ENCODE measurements at regions not wholly inside any gene's neighbourhood (a gene's known extent, or its start where the extent isn't known, plus 50 kb on each side); places are given as distances from the start of the nearest gene placed in this dataset.
"Not testable (repeated sequence)": the region's sequence is repeated elsewhere in the genome, so short reads cannot be mapped to it uniquely, and the experiment has no call there.

GRCh38 chr1:146297781-146298574, 69.2 kb upstream of the NOTCH2NLA start:
- not testable (repeated sequence) for DNase-seq (ENCODE audit: low spot score); H3K4me1 ChIP-seq (ENCODE audit: insufficient read depth); H3K27me3 ChIP-seq; H3K4me3 ChIP-seq; H3K4me2 ChIP-seq; H3K36me3 ChIP-seq (replicated peaks; ENCODE audit: insufficient read depth, low read depth); H3K9me2 ChIP-seq (replicated peaks; ENCODE audit: insufficient read depth); H3K27ac ChIP-seq; H4K20me1 ChIP-seq (ENCODE audit: insufficient read depth, poor library complexity, severe bottlenecking); H2AFZ ChIP-seq; H3K9me3 ChIP-seq (ENCODE audit: low read depth); H3K79me2 ChIP-seq
- no CpG with 5 or more reads among the region's 68 CpGs for WGBS (ENCODE audit: low lambda C conversion rate, missing lambda C conversion rate)

- H3K9me3 ChIP-seq (ENCODE audit: low read depth); H3K9me2 ChIP-seq (replicated peaks; ENCODE audit: insufficient read depth); H3K4me1 ChIP-seq (ENCODE audit: insufficient read depth); H3K27ac ChIP-seq; H2AFZ ChIP-seq; H3K27me3 ChIP-seq; H3K4me2 ChIP-seq; H4K20me1 ChIP-seq (ENCODE audit: insufficient read depth, poor library complexity, severe bottlenecking); H3K79me2 ChIP-seq; DNase-seq (ENCODE audit: low spot score); H3K4me3 ChIP-seq; H3K36me3 ChIP-seq (replicated peaks; ENCODE audit: insufficient read depth, low read depth): not testable (repeated sequence)
- no CpG with 5 or more reads among the region's 9 CpGs for WGBS (ENCODE audit: low lambda C conversion rate, missing lambda C conversion rate)
Observed at GRCh38 chr1:146292940-146293936, 64.4 kb upstream of the NOTCH2NLA start.

- H3K27ac ChIP-seq; H3K4me1 ChIP-seq (ENCODE audit: insufficient read depth); H4K20me1 ChIP-seq (ENCODE audit: insufficient read depth, poor library complexity, severe bottlenecking); DNase-seq (ENCODE audit: low spot score); H3K27me3 ChIP-seq; H2AFZ ChIP-seq; H3K36me3 ChIP-seq (replicated peaks; ENCODE audit: insufficient read depth, low read depth); H3K4me2 ChIP-seq; H3K79me2 ChIP-seq; H3K9me2 ChIP-seq (replicated peaks; ENCODE audit: insufficient read depth); H3K4me3 ChIP-seq; H3K9me3 ChIP-seq (ENCODE audit: low read depth): not testable (repeated sequence)
- no CpG with 5 or more reads among the region's 4 CpGs for WGBS (ENCODE audit: low lambda C conversion rate, missing lambda C conversion rate)
Observed at GRCh38 chr1:146292424-146292823, 63.6 kb upstream of the NOTCH2NLA start.

DNA sequence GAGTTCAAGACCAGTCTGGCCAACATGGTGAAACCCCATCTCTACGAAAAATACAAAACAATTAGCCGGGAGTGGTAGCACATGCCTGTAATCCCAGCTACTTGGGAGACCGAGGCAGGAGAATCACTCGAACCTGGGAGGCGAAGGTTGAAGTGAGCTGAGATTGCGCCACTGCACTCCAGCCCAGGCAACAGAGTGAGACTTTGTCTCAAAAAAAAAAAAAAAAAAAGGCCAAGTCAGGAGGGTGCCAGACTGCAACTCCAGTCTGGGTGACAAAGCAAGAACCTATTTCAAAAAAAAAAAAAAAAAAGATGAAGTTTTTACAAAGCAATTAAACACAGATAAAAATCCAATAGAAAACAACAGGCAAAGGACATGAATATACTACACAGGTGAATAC, 59.1 kb upstream of the NOTCH2NLA start:
- not testable (repeated sequence) for H2AFZ ChIP-seq; H3K9me3 ChIP-seq (ENCODE audit: low read depth); H3K36me3 ChIP-seq (replicated peaks; ENCODE audit: insufficient read depth, low read depth); H3K9me2 ChIP-seq (replicated peaks; ENCODE audit: insufficient read depth); H4K20me1 ChIP-seq (ENCODE audit: insufficient read depth, poor library complexity, severe bottlenecking); H3K4me1 ChIP-seq (ENCODE audit: insufficient read depth); H3K27ac ChIP-seq; H3K27me3 ChIP-seq; H3K4me2 ChIP-seq; DNase-seq (ENCODE audit: low spot score); H3K4me3 ChIP-seq; H3K79me2 ChIP-seq
- WGBS (ENCODE audit: low lambda C conversion rate, missing lambda C conversion rate): no CpG with 5 or more reads among the region's 6 CpGs

DNA sequence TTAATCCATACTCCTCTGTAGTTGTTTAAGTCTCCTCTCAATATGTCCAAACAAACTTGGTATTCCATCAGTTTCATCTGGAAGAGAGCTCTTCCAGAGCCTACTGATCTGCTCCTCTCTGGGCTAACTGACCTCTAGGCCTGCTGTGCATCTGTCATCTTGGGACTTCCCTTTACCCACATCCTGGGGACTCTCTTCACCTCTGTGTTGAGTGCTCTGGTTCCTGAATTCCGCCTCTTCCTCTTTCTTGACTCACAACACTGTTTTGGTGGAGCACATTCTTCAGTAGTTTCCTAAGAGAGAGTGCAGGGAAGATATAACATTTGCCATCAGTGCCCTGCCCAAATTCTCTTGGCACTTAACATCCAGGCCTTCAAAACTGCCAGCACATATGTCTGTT, 55.9 kb upstream of the NOTCH2NLA start:
- not testable (repeated sequence) for H2AFZ ChIP-seq; H3K27ac ChIP-seq; H3K4me1 ChIP-seq (ENCODE audit: insufficient read depth); H3K79me2 ChIP-seq; H4K20me1 ChIP-seq (ENCODE audit: insufficient read depth, poor library complexity, severe bottlenecking); H3K4me2 ChIP-seq; H3K36me3 ChIP-seq (replicated peaks; ENCODE audit: insufficient read depth, low read depth); DNase-seq (ENCODE audit: low spot score); H3K4me3 ChIP-seq; H3K27me3 ChIP-seq; H3K9me2 ChIP-seq (replicated peaks; ENCODE audit: insufficient read depth); H3K9me3 ChIP-seq (ENCODE audit: low read depth)
- no CpG with 5 or more reads among the region's 1 CpG for WGBS (ENCODE audit: low lambda C conversion rate, missing lambda C conversion rate)

GRCh38 chr1:146283527-146283880, 54.7 kb upstream of the NOTCH2NLA start:
- not testable (repeated sequence) for H3K36me3 ChIP-seq (replicated peaks; ENCODE audit: insufficient read depth, low read depth); H3K27ac ChIP-seq; H3K4me2 ChIP-seq; H3K4me3 ChIP-seq; H3K4me1 ChIP-seq (ENCODE audit: insufficient read depth); H3K9me3 ChIP-seq (ENCODE audit: low read depth); H3K79me2 ChIP-seq; H2AFZ ChIP-seq; H4K20me1 ChIP-seq (ENCODE audit: insufficient read depth, poor library complexity, severe bottlenecking); H3K9me2 ChIP-seq (replicated peaks; ENCODE audit: insufficient read depth); H3K27me3 ChIP-seq; DNase-seq (ENCODE audit: low spot score)
- no CpG with 5 or more reads among the region's 3 CpGs for WGBS (ENCODE audit: low lambda C conversion rate, missing lambda C conversion rate)

GRCh38 chr1:146282807-146283526, 54.1 kb upstream of the NOTCH2NLA start:
- not testable (repeated sequence) for H3K79me2 ChIP-seq; H3K9me2 ChIP-seq (replicated peaks; ENCODE audit: insufficient read depth); H3K9me3 ChIP-seq (ENCODE audit: low read depth); H3K4me3 ChIP-seq; H4K20me1 ChIP-seq (ENCODE audit: insufficient read depth, poor library complexity, severe bottlenecking); H3K4me1 ChIP-seq (ENCODE audit: insufficient read depth); H3K27ac ChIP-seq; H2AFZ ChIP-seq; H3K36me3 ChIP-seq (replicated peaks; ENCODE audit: insufficient read depth, low read depth); H3K27me3 ChIP-seq; H3K4me2 ChIP-seq; DNase-seq (ENCODE audit: low spot score)
- WGBS (ENCODE audit: low lambda C conversion rate, missing lambda C conversion rate): no CpG with 5 or more reads among the region's 5 CpGs

DNA sequence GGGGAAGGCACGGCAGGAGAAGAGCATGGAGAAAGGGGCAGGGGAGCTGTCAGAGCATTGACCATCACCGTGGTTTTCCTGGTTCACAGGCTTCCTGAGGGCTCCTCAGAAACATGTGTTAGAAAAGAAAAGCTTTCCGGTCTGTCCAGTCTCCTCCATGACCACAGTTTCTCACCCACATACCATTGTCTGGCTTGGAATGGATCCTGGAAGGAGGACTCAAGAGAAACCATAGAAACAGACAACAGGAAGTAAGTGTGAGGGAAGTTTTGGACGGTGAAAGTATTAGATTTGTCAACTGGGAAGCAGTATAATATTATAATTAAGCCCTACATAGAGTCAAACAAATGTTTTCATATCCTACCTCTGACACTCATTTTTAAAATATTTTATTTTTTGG, 52.7 kb upstream of the NOTCH2NLA start:
- WGBS (ENCODE audit: low lambda C conversion rate, missing lambda C conversion rate): no CpG with 5 or more reads among the region's 4 CpGs
- H4K20me1 ChIP-seq (ENCODE audit: insufficient read depth, poor library complexity, severe bottlenecking); H3K27ac ChIP-seq; H3K4me2 ChIP-seq; H2AFZ ChIP-seq; H3K27me3 ChIP-seq; H3K9me3 ChIP-seq (ENCODE audit: low read depth); H3K36me3 ChIP-seq (replicated peaks; ENCODE audit: insufficient read depth, low read depth); DNase-seq (ENCODE audit: low spot score); H3K4me1 ChIP-seq (ENCODE audit: insufficient read depth); H3K4me3 ChIP-seq; H3K9me2 ChIP-seq (replicated peaks; ENCODE audit: insufficient read depth); H3K79me2 ChIP-seq: not testable (repeated sequence)

Measured in hepatocyte (in vitro differentiated cells).